H4 (cell line): ENCODE measurements at regions not wholly inside any gene's neighbourhood (a gene's known extent, or its start where the extent isn't known, plus 50 kb on each side); places are given as distances from the start of the nearest gene placed in this dataset.

ENCODE experiments used
- DNase-seq: peaks from one replicate; pipeline ENCODE4 v3.0.0-alpha.2; 2015; ENCODE audit warnings: low spot score

GRCh38 chr9:82549174-82549821 lies 513.6 kb downstream of the RASEF start:
- DNase-seq, result no peak

GRCh38 chr9:82552784-82553183 lies 510.2 kb downstream of the RASEF start:
- DNase-seq, result no peak

- DNase-seq, result no peak
Observed at GRCh38 chr9:82553654-82554366, 509.1 kb downstream of the RASEF start.

GRCh38 chr9:82554381-82554780 lies 508.6 kb downstream of the RASEF start:
- DNase-seq, result no peak

GRCh38 chr9:82555031-82555430 lies 507.9 kb downstream of the RASEF start:
- no peak for DNase-seq

GRCh38 chr9:82555431-82556051 lies 507.4 kb downstream of the RASEF start:
- DNase-seq, result no peak

- DNase-seq, result no peak
Observed at GRCh38 chr9:82558346-82558745, 504.6 kb downstream of the RASEF start.

- DNase-seq, result peak; percentile 74
Observed at GRCh38 chr9:82558855-82559630, 503.9 kb downstream of the RASEF start.

GRCh38 chr9:82560036-82560435 lies 502.9 kb downstream of the RASEF start:
- no peak for DNase-seq

- no peak for DNase-seq
Observed at GRCh38 chr9:82560457-82560904, 502.5 kb downstream of the RASEF start.

- no peak for DNase-seq
Observed at GRCh38 chr9:82563094-82563493, 499.8 kb downstream of the RASEF start.

- DNase-seq, result no peak
Observed at GRCh38 chr9:82563841-82564240, 499.1 kb downstream of the RASEF start.

GRCh38 chr9:82565188-82565969 lies 497.6 kb downstream of the RASEF start:
- no peak for DNase-seq

- DNase-seq, result no peak
Observed at GRCh38 chr9:82567953-82568352, 495.0 kb downstream of the RASEF start.

GRCh38 chr9:82570226-82570625 lies 492.7 kb downstream of the RASEF start:
- peak; percentile 6 for DNase-seq

GRCh38 chr9:82571540-82571939 lies 491.4 kb downstream of the RASEF start:
- no peak for DNase-seq

- DNase-seq, result no peak
Observed at GRCh38 chr9:82572146-82572545, 490.8 kb downstream of the RASEF start.

- DNase-seq, result no peak
Observed at GRCh38 chr9:82574911-82575310, 488.0 kb downstream of the RASEF start.

GRCh38 chr9:82580921-82581320 lies 482.0 kb downstream of the RASEF start:
- DNase-seq, result no peak

- DNase-seq, result no peak
Observed at GRCh38 chr9:82581516-82581915, 481.4 kb downstream of the RASEF start.

- DNase-seq, result no peak
Observed at GRCh38 chr9:82581935-82582334, 481.0 kb downstream of the RASEF start.
